H9 (cell line): ENCODE measurements at regions not wholly inside any gene's neighbourhood (a gene's known extent, or its start where the extent isn't known, plus 50 kb on each side); places are given as distances from the start of the nearest gene placed in this dataset.

Experiments used
- DNase-seq: peaks from one replicate; pipeline ENCODE4 v3.0.0-alpha.2; 2017
- H2AFZ ChIP-seq: one replicate; pipeline ENCODE4 v1.6.1; 2013; ENCODE audit warnings: mild to moderate bottlenecking, low read length, control low read depth, moderate library complexity
- H2AK5ac ChIP-seq: 2 replicates; pipeline ENCODE4 v1.6.1; 2013; ENCODE audit warnings: low read length, control low read depth, mixed read lengths; ENCODE audit not compliant: insufficient read length
- H2BK120ac ChIP-seq: one replicate; pipeline ENCODE4 v1.6.1; 2013; ENCODE audit warnings: low read depth, mild to moderate bottlenecking, low read length, control low read depth, inconsistent platforms; ENCODE audit not compliant: poor library complexity, severe bottlenecking
- H2BK12ac ChIP-seq: 2 replicates; pipeline ENCODE4 v1.6.1; 2013; ENCODE audit warnings: low read length, control low read depth, mixed read lengths, low read depth; ENCODE audit not compliant: insufficient read length
- H2BK15ac ChIP-seq: 2 replicates; pipeline ENCODE4 v1.6.1; 2013; ENCODE audit warnings: low read depth, low read length, control low read depth
- H2BK20ac ChIP-seq: one replicate; pipeline ENCODE4 v1.6.1; 2013; ENCODE audit warnings: low read depth, mild to moderate bottlenecking, low read length, control low read depth, inconsistent platforms; ENCODE audit not compliant: poor library complexity, severe bottlenecking
- H2BK5ac ChIP-seq: 2 replicates; pipeline ENCODE4 v1.6.1; 2013; ENCODE audit warnings: low read length, control low read depth, mixed read lengths; ENCODE audit not compliant: insufficient read length
- H3K14ac ChIP-seq: 2 replicates; pipeline ENCODE4 v1.6.1; 2013; ENCODE audit warnings: low read length, control low read depth; ENCODE audit not compliant: insufficient read depth
- H3K18ac ChIP-seq: 2 replicates; pipeline ENCODE4 v1.6.1; 2013; ENCODE audit warnings: low read depth, mild to moderate bottlenecking, mixed read lengths, low read length, control low read depth; ENCODE audit not compliant: insufficient read length
- H3K23ac ChIP-seq: 2 replicates; pipeline ENCODE4 v1.6.1; 2013; ENCODE audit warnings: low read length, control low read depth, mixed read lengths, low read depth; ENCODE audit not compliant: insufficient read length
- H3K23me2 ChIP-seq: 2 replicates; pipeline ENCODE4 v1.6.1; 2013; ENCODE audit warnings: low read depth, mild to moderate bottlenecking, mixed read lengths, low read length, control low read depth; ENCODE audit not compliant: insufficient read length, poor library complexity, severe bottlenecking
- H3K27ac ChIP-seq: 2 replicates; pipeline ENCODE4 v1.5.1; 2013; ENCODE audit warnings: low read length, control low read depth, mixed read lengths, low read depth; ENCODE audit not compliant: insufficient read length
- H3K27me3 ChIP-seq: 2 replicates; pipeline ENCODE4 v1.6.1; 2013; ENCODE audit warnings: low read length, control low read depth, inconsistent platforms; ENCODE audit not compliant: insufficient read depth
- H3K4ac ChIP-seq: 2 replicates; pipeline ENCODE4 v1.6.1; 2013; ENCODE audit warnings: low read depth, mild to moderate bottlenecking, control low read depth, inconsistent platforms, low read length, moderate library complexity
- H3K4me1 ChIP-seq: 2 replicates; pipeline ENCODE4 v1.6.1; 2013; ENCODE audit warnings: low read length, control low read depth, inconsistent platforms; ENCODE audit not compliant: insufficient read depth
- H3K4me2 ChIP-seq: 2 replicates; pipeline ENCODE4 v1.6.1; 2013; ENCODE audit warnings: low read length, control low read depth, mixed read lengths; ENCODE audit not compliant: insufficient read length, insufficient read depth
- H3K56ac ChIP-seq: 2 replicates; pipeline ENCODE4 v1.6.1; 2013; ENCODE audit warnings: low read depth, mild to moderate bottlenecking, mixed read lengths, low read length, control low read depth; ENCODE audit not compliant: insufficient read length
- H3K79me1 ChIP-seq: 2 replicates; pipeline ENCODE4 v1.6.1; 2013; ENCODE audit warnings: low read depth, mild to moderate bottlenecking, moderate library complexity, low read length, control low read depth, inconsistent platforms; ENCODE audit not compliant: insufficient read depth, poor library complexity, severe bottlenecking
- H3K79me2 ChIP-seq: 2 replicates; pipeline ENCODE4 v1.6.1; 2013; ENCODE audit warnings: low read length, control low read depth, inconsistent platforms; ENCODE audit not compliant: insufficient read depth
- H3K9ac ChIP-seq: 2 replicates; pipeline ENCODE4 v1.6.1; 2013; ENCODE audit warnings: low read length, control low read depth, mixed read lengths; ENCODE audit not compliant: insufficient read length; ENCODE audit errors: extremely low read depth
- H3K9me3 ChIP-seq: one replicate; pipeline ENCODE4 v1.6.1; 2013; ENCODE audit warnings: low read depth, low read length, inconsistent platforms; ENCODE audit not compliant: control insufficient read depth
- H3T11ph ChIP-seq: one replicate; pipeline ENCODE4 v1.6.1; 2013; ENCODE audit warnings: mild to moderate bottlenecking, low read length, control low read depth, inconsistent platforms
- H4K20me1 ChIP-seq: one replicate; pipeline ENCODE4 v1.6.1; 2013; ENCODE audit not compliant: control insufficient read depth, insufficient read length, insufficient read depth
- H4K5ac ChIP-seq: 2 replicates; pipeline ENCODE4 v1.6.1; 2013; ENCODE audit warnings: low read depth, mild to moderate bottlenecking, mixed read lengths, low read length, control low read depth; ENCODE audit not compliant: insufficient read length
- H4K8ac ChIP-seq: replicated peaks from 2 replicates; pipeline ENCODE4 v1.6.1; 2013; ENCODE audit warnings: low read length, control low read depth, mixed read lengths, low read depth; ENCODE audit not compliant: insufficient read length
- H4K91ac ChIP-seq: 2 replicates; pipeline ENCODE4 v1.6.1; 2013; ENCODE audit warnings: low read depth, mild to moderate bottlenecking, moderate library complexity, mixed read lengths, low read length, control low read depth; ENCODE audit not compliant: insufficient read length
- H3K27ac Mint-ChIP-seq, 3 experiments: 2 replicates in 2 of 3; 3 replicates in 1 of 3; pipeline ENCODE4 v1.8.0; 2020 to 2021; ENCODE audit warnings: mixed read lengths in 3 of 3, mild to moderate bottlenecking in 1 of 3, moderate library complexity in 1 of 3
- H3K27me3 Mint-ChIP-seq: 2 replicates; pipeline ENCODE4 v1.8.0; 2021; ENCODE audit warnings: low read depth, mild to moderate bottlenecking, moderate library complexity, mixed read lengths
- H3K36me3 Mint-ChIP-seq, 3 experiments: 2 replicates in 2 of 3; 3 replicates in 1 of 3; pipeline ENCODE4 v1.8.0; 2020 to 2021; ENCODE audit warnings: low read depth in 3 of 3, mixed read lengths in 3 of 3; ENCODE audit not compliant: insufficient read depth in 1 of 3
- H3K4me1 Mint-ChIP-seq, 2 experiments: 2 replicates each; pipeline ENCODE4 v1.8.0; 2020; ENCODE audit warnings: mixed read lengths in 2 of 2
- H3K4me3 Mint-ChIP-seq, 2 experiments: 2 replicates in 1 of 2; 3 replicates in 1 of 2; pipeline ENCODE4 v1.8.0; 2020 to 2021; ENCODE audit warnings: mild to moderate bottlenecking in 2 of 2, mixed read lengths in 2 of 2, moderate library complexity in 1 of 2
- H3K9me3 Mint-ChIP-seq, 2 experiments: 2 replicates in 1 of 2; 3 replicates in 1 of 2; pipeline ENCODE4 v1.8.0; 2020; ENCODE audit warnings: mild to moderate bottlenecking in 2 of 2, mixed read lengths in 2 of 2, moderate library complexity in 1 of 2
- WGBS: extraction: QIAGEN DNeasy Blood & Tissue Kit; methylation state at CpG from one replicate; pipeline ENCODE4 v1.1.7; 2013; ENCODE audit warnings: missing lambda C conversion rate, low lambda C conversion rate, mixed read lengths; ENCODE audit not compliant: insufficient read length; ENCODE audit errors: extremely low coverage; 5-methylcytosine and 5-hydroxymethylcytosine counted together
- TF ChIP-seq, protein P1 (sequence below): fragments of 200-600 bp; sonication (generic); conservative IDR thresholded peaks from 3 replicates; pipeline ENCODE4 v1.8.0; 2021; ENCODE audit warnings: antibody characterized with exemption, mild to moderate bottlenecking

DNA sequence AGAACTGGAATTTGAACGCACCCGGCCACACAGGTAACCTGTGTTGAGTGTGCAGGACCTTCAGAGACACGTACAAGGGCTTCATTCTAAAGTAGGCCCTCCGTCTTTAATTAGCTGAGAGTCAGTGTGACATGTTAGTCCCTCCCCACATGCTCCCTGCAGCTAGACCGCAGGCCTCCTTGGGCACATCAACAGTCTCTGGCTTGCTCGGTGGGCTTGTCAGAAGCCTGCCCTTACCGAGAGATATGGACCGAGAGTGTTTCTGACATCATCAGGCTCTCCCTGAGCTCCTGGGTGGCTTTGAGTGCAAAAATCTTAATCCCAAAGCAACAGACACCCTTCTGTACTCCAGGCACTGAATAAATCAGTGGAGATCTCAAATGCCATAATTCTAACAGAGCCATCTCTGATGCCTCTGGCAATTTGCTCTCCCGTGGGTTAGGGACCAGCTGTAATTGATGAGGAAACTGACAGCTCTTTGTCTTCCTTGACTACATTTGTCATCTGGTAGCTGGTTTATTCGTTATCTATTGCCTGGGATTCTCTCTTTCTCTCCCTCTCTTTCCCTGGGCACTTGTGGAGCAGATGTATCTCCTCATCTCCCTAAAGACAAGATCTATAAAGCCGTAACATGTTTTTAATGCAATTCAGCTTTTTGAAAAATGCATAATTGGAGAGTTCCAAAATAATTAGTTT is 850.6 kb downstream of the TYW1 start:
- H3K4ac ChIP-seq = no peak overlapping the region
- H2BK20ac ChIP-seq = no peak overlapping the region
- H3K14ac ChIP-seq = no peak overlapping the region
- no peak overlapping the region for H4K5ac ChIP-seq
- no peaks in the 10 kb centered on the region for H3K27me3 ChIP-seq
- no peak overlapping the region for H2BK15ac ChIP-seq
- no peak overlapping the region for H4K91ac ChIP-seq
- H3K9me3 Mint-ChIP-seq = peaks cover 3% of the 10 kb centered on the region in 2 experiments; a peak in 4 of 5 replicates
- H2AFZ ChIP-seq = no peak overlapping the region
- no peaks in the 10 kb centered on the region for H3K9me3 ChIP-seq
- H2BK120ac ChIP-seq = no peak overlapping the region
- no peak overlapping the region for H3K4me2 ChIP-seq
- H2BK12ac ChIP-seq = no peak overlapping the region
- H3K23ac ChIP-seq = no peak overlapping the region
- H3K4me1 ChIP-seq = peaks cover 4% of the 10 kb centered on the region; the same call in 1 of the 2 replicates
- H3K18ac ChIP-seq = no peak overlapping the region
- H3K56ac ChIP-seq = no peak overlapping the region
- H2AK5ac ChIP-seq = no peak overlapping the region
- H3K79me1 ChIP-seq = no peaks in the 10 kb centered on the region
- H3K23me2 ChIP-seq = no peaks in the 10 kb centered on the region
- no peak overlapping the region for H3T11ph ChIP-seq
- no peaks in the 10 kb centered on the region; the same call in 1 of the 2 replicates for H3K27me3 Mint-ChIP-seq
- no peaks in the 10 kb centered on the region; a peak in 1 of 7 replicates for H3K36me3 Mint-ChIP-seq
- WGBS = no CpG with 5 or more reads among the region's 11 CpGs
- H3K9ac ChIP-seq = no peak overlapping the region
- H3K4me3 Mint-ChIP-seq = no peak overlapping the region
- DNase-seq = no peak
- no peak overlapping the region for H2BK5ac ChIP-seq
- no peaks in the 10 kb centered on the region for H3K79me2 ChIP-seq
- H3K4me1 Mint-ChIP-seq = no peaks in the 10 kb centered on the region
- TF ChIP-seq, protein P1, sequence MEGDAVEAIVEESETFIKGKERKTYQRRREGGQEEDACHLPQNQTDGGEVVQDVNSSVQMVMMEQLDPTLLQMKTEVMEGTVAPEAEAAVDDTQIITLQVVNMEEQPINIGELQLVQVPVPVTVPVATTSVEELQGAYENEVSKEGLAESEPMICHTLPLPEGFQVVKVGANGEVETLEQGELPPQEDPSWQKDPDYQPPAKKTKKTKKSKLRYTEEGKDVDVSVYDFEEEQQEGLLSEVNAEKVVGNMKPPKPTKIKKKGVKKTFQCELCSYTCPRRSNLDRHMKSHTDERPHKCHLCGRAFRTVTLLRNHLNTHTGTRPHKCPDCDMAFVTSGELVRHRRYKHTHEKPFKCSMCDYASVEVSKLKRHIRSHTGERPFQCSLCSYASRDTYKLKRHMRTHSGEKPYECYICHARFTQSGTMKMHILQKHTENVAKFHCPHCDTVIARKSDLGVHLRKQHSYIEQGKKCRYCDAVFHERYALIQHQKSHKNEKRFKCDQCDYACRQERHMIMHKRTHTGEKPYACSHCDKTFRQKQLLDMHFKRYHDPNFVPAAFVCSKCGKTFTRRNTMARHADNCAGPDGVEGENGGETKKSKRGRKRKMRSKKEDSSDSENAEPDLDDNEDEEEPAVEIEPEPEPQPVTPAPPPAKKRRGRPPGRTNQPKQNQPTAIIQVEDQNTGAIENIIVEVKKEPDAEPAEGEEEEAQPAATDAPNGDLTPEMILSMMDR = no peak
- H4K8ac ChIP-seq = no peak overlapping the region
- H3K27ac ChIP-seq = no peak overlapping the region
- no peak overlapping the region for H3K27ac Mint-ChIP-seq
- H4K20me1 ChIP-seq = no peaks in the 10 kb centered on the region
